Tibial nerve (tissue), 3 donors: ENCODE measurements at regions not wholly inside any gene's neighbourhood (a gene's known extent, or its start where the extent isn't known, plus 50 kb on each side); places are given as distances from the start of the nearest gene placed in this dataset.

Experiments used
- CTCF ChIP-seq, 5 experiments: fragments of 200-600 bp in 3 of 5; fragments of 450-650 bp in 2 of 5; sonication (generic) in 3 of 5; IDR thresholded peaks; one replicate each; pipeline ENCODE4 v1.5.1; 2016 to 2019; ENCODE audit warnings: antibody characterized with exemption in 5 of 5, mild to moderate bottlenecking in 3 of 5, moderate library complexity in 2 of 5
- POLR2A ChIP-seq, 2 donors: fragments of 450-650 bp; IDR thresholded peaks; one replicate each; pipeline ENCODE4 v1.6.1; 2017; ENCODE audit warnings: antibody characterized with exemption in 2 of 2, mild to moderate bottlenecking in 2 of 2, moderate library complexity in 2 of 2

GRCh38 chr12:92553389-92553788 is 149.4 kb upstream of the PLEKHG7 start:
- TF ChIP-seq POLR2A (IDR thresholded peaks at IDR 0.05) (no peak), CTCF (IDR thresholded peaks at IDR 0.05) (no peak)
